Calu3 (cell line): ENCODE measurements at regions not wholly inside any gene's neighbourhood (a gene's known extent, or its start where the extent isn't known, plus 50 kb on each side); places are given as distances from the start of the nearest gene placed in this dataset.
"Not testable (repeated sequence)": the region's sequence is repeated elsewhere in the genome, so short reads cannot be mapped to it uniquely, and the experiment has no call there.

Source experiments
- BruUV-seq: library from RNA; stranded (reverse); fragments of 400-500 nt; replicated peaks from 2 replicates; lab custom pipeline; 2021; lab: Mats Ljungman, UMichigan
- CTCF ChIA-PET: fragments of 300-600 bp; sonication (Branson Sonifier 250); formaldehyde crosslinking; loops from one replicate; lab custom pipeline; 2022; ENCODE audit warnings: antibody characterized with exemption; lab: Charles Lee
- DNase-seq: peaks from one replicate; pipeline ENCODE4 v3.0.0; 2022
- H3K27ac Mint-ChIP-seq: one replicate; pipeline ENCODE4 v1.8.0; 2022; ENCODE audit warnings: mixed read lengths; ENCODE audit not compliant: unreplicated experiment
- H3K27me3 Mint-ChIP-seq: one replicate; pipeline ENCODE4 v1.8.0; 2022; ENCODE audit warnings: mixed read lengths; ENCODE audit not compliant: unreplicated experiment
- H3K36me3 Mint-ChIP-seq: one replicate; pipeline ENCODE4 v1.8.0; 2022; ENCODE audit warnings: mild to moderate bottlenecking, moderate library complexity, mixed read lengths; ENCODE audit not compliant: insufficient read depth, unreplicated experiment
- H3K4me1 Mint-ChIP-seq: one replicate; pipeline ENCODE4 v1.8.0; 2022; ENCODE audit warnings: mild to moderate bottlenecking, low read depth, mixed read lengths; ENCODE audit not compliant: unreplicated experiment
- H3K4me3 Mint-ChIP-seq: one replicate; pipeline ENCODE4 v1.8.0; 2022; ENCODE audit warnings: mild to moderate bottlenecking, low read depth, moderate library complexity, mixed read lengths; ENCODE audit not compliant: unreplicated experiment
- H3K9me3 Mint-ChIP-seq: one replicate; pipeline ENCODE4 v1.8.0; 2022; ENCODE audit warnings: low read depth, mixed read lengths; ENCODE audit not compliant: unreplicated experiment
- CTCF ChIP-seq: fragments of 200-600 bp; IDR thresholded peaks from one replicate; pipeline ENCODE4 v1.8.0; 2022; ENCODE audit warnings: antibody characterized with exemption; ENCODE audit not compliant: unreplicated experiment
- intact Hi-C: fragments of 100-400 bp; cut with micrococcal nuclease; formaldehyde crosslinking; loops from one replicate; pipeline ENCODE4 v1.10.0; 2022; ENCODE audit not compliant: unreplicated experiment

GRCh38 chr17:52895272-52895671, 736.8 kb upstream of the CA10 start:
- H3K9me3 Mint-ChIP-seq: peaks cover 1% of the 10 kb centered on the region
- CTCF ChIA-PET: no interaction called here
- DNase-seq: no peak
- BruUV-seq: no TSS peak
- no peaks in the 10 kb centered on the region for H3K36me3 Mint-ChIP-seq
- no peaks in the 10 kb centered on the region for H3K4me1 Mint-ChIP-seq
- intact Hi-C loops: no loop called here
- no peak for TF ChIP-seq CTCF
- no peak overlapping the region for H3K27ac Mint-ChIP-seq
- no peak overlapping the region for H3K4me3 Mint-ChIP-seq
- no peaks in the 10 kb centered on the region for H3K27me3 Mint-ChIP-seq

GRCh38 chr17:52892334-52892733, 733.8 kb upstream of the CA10 start:
- intact Hi-C loops: no loop called here
- Mint-ChIP-seq H3K9me3 (no peaks in the 10 kb centered on the region), H3K4me1 (no peaks in the 10 kb centered on the region), H3K27ac (no peak overlapping the region), H3K27me3 (no peaks in the 10 kb centered on the region), H3K4me3 (no peak overlapping the region), H3K36me3 (no peaks in the 10 kb centered on the region)
- TF ChIP-seq CTCF: no peak
- CTCF ChIA-PET: no interaction called here
- no peak for DNase-seq
- BruUV-seq: no TSS peak

GRCh38 chr17:52885882-52886281, 727.4 kb upstream of the CA10 start:
- Mint-ChIP-seq H3K4me3 (no peak overlapping the region), H3K4me1 (no peaks in the 10 kb centered on the region), H3K27me3 (no peaks in the 10 kb centered on the region), H3K36me3 (no peaks in the 10 kb centered on the region), H3K9me3 (peaks cover 2% of the 10 kb centered on the region), H3K27ac (no peak overlapping the region)
- no peak for DNase-seq
- CTCF ChIA-PET: no interaction called here
- BruUV-seq: no TSS peak
- no peak for TF ChIP-seq CTCF
- intact Hi-C loops: no loop called here

- H3K36me3 Mint-ChIP-seq, DNase-seq, H3K4me3 Mint-ChIP-seq, CTCF ChIA-PET, H3K4me1 Mint-ChIP-seq, H3K27me3 Mint-ChIP-seq, H3K27ac Mint-ChIP-seq, intact Hi-C loops, H3K9me3 Mint-ChIP-seq, BruUV-seq: not testable (repeated sequence)
Measured at GRCh38 chr17:52883907-52884491, 725.5 kb upstream of the CA10 start.

- CTCF ChIA-PET, DNase-seq, H3K4me3 Mint-ChIP-seq, H3K36me3 Mint-ChIP-seq, H3K27ac Mint-ChIP-seq, H3K9me3 Mint-ChIP-seq, H3K4me1 Mint-ChIP-seq, H3K27me3 Mint-ChIP-seq, intact Hi-C loops, BruUV-seq: not testable (repeated sequence)
Measured at GRCh38 chr17:52846767-52847166, 688.3 kb upstream of the CA10 start.
